H9 (cell line): ENCODE measurements at regions not wholly inside any gene's neighbourhood (a gene's known extent, or its start where the extent isn't known, plus 50 kb on each side); places are given as distances from the start of the nearest gene placed in this dataset.

ENCODE experiments used
- DNase-seq: peaks from one replicate; pipeline ENCODE4 v3.0.0-alpha.2; 2017
- H2AFZ ChIP-seq: one replicate; pipeline ENCODE4 v1.6.1; 2013; ENCODE audit warnings: mild to moderate bottlenecking, low read length, control low read depth, moderate library complexity
- H2AK5ac ChIP-seq: 2 replicates; pipeline ENCODE4 v1.6.1; 2013; ENCODE audit warnings: low read length, control low read depth, mixed read lengths; ENCODE audit not compliant: insufficient read length
- H2BK120ac ChIP-seq: one replicate; pipeline ENCODE4 v1.6.1; 2013; ENCODE audit warnings: low read depth, mild to moderate bottlenecking, low read length, control low read depth, inconsistent platforms; ENCODE audit not compliant: poor library complexity, severe bottlenecking
- H2BK12ac ChIP-seq: 2 replicates; pipeline ENCODE4 v1.6.1; 2013; ENCODE audit warnings: low read length, control low read depth, mixed read lengths, low read depth; ENCODE audit not compliant: insufficient read length
- H2BK15ac ChIP-seq: 2 replicates; pipeline ENCODE4 v1.6.1; 2013; ENCODE audit warnings: low read depth, low read length, control low read depth
- H2BK20ac ChIP-seq: one replicate; pipeline ENCODE4 v1.6.1; 2013; ENCODE audit warnings: low read depth, mild to moderate bottlenecking, low read length, control low read depth, inconsistent platforms; ENCODE audit not compliant: poor library complexity, severe bottlenecking
- H2BK5ac ChIP-seq: 2 replicates; pipeline ENCODE4 v1.6.1; 2013; ENCODE audit warnings: low read length, control low read depth, mixed read lengths; ENCODE audit not compliant: insufficient read length
- H3K14ac ChIP-seq: 2 replicates; pipeline ENCODE4 v1.6.1; 2013; ENCODE audit warnings: low read length, control low read depth; ENCODE audit not compliant: insufficient read depth
- H3K18ac ChIP-seq: 2 replicates; pipeline ENCODE4 v1.6.1; 2013; ENCODE audit warnings: low read depth, mild to moderate bottlenecking, mixed read lengths, low read length, control low read depth; ENCODE audit not compliant: insufficient read length
- H3K23ac ChIP-seq: 2 replicates; pipeline ENCODE4 v1.6.1; 2013; ENCODE audit warnings: low read length, control low read depth, mixed read lengths, low read depth; ENCODE audit not compliant: insufficient read length
- H3K23me2 ChIP-seq: 2 replicates; pipeline ENCODE4 v1.6.1; 2013; ENCODE audit warnings: low read depth, mild to moderate bottlenecking, mixed read lengths, low read length, control low read depth; ENCODE audit not compliant: insufficient read length, poor library complexity, severe bottlenecking
- H3K27ac ChIP-seq: 2 replicates; pipeline ENCODE4 v1.5.1; 2013; ENCODE audit warnings: low read length, control low read depth, mixed read lengths, low read depth; ENCODE audit not compliant: insufficient read length
- H3K27me3 ChIP-seq: 2 replicates; pipeline ENCODE4 v1.6.1; 2013; ENCODE audit warnings: low read length, control low read depth, inconsistent platforms; ENCODE audit not compliant: insufficient read depth
- H3K4ac ChIP-seq: 2 replicates; pipeline ENCODE4 v1.6.1; 2013; ENCODE audit warnings: low read depth, mild to moderate bottlenecking, control low read depth, inconsistent platforms, low read length, moderate library complexity
- H3K4me1 ChIP-seq: 2 replicates; pipeline ENCODE4 v1.6.1; 2013; ENCODE audit warnings: low read length, control low read depth, inconsistent platforms; ENCODE audit not compliant: insufficient read depth
- H3K4me2 ChIP-seq: 2 replicates; pipeline ENCODE4 v1.6.1; 2013; ENCODE audit warnings: low read length, control low read depth, mixed read lengths; ENCODE audit not compliant: insufficient read length, insufficient read depth
- H3K56ac ChIP-seq: 2 replicates; pipeline ENCODE4 v1.6.1; 2013; ENCODE audit warnings: low read depth, mild to moderate bottlenecking, mixed read lengths, low read length, control low read depth; ENCODE audit not compliant: insufficient read length
- H3K79me1 ChIP-seq: 2 replicates; pipeline ENCODE4 v1.6.1; 2013; ENCODE audit warnings: low read depth, mild to moderate bottlenecking, moderate library complexity, low read length, control low read depth, inconsistent platforms; ENCODE audit not compliant: insufficient read depth, poor library complexity, severe bottlenecking
- H3K79me2 ChIP-seq: 2 replicates; pipeline ENCODE4 v1.6.1; 2013; ENCODE audit warnings: low read length, control low read depth, inconsistent platforms; ENCODE audit not compliant: insufficient read depth
- H3K9ac ChIP-seq: 2 replicates; pipeline ENCODE4 v1.6.1; 2013; ENCODE audit warnings: low read length, control low read depth, mixed read lengths; ENCODE audit not compliant: insufficient read length; ENCODE audit errors: extremely low read depth
- H3K9me3 ChIP-seq: one replicate; pipeline ENCODE4 v1.6.1; 2013; ENCODE audit warnings: low read depth, low read length, inconsistent platforms; ENCODE audit not compliant: control insufficient read depth
- H3T11ph ChIP-seq: one replicate; pipeline ENCODE4 v1.6.1; 2013; ENCODE audit warnings: mild to moderate bottlenecking, low read length, control low read depth, inconsistent platforms
- H4K20me1 ChIP-seq: one replicate; pipeline ENCODE4 v1.6.1; 2013; ENCODE audit not compliant: control insufficient read depth, insufficient read length, insufficient read depth
- H4K5ac ChIP-seq: 2 replicates; pipeline ENCODE4 v1.6.1; 2013; ENCODE audit warnings: low read depth, mild to moderate bottlenecking, mixed read lengths, low read length, control low read depth; ENCODE audit not compliant: insufficient read length
- H4K8ac ChIP-seq: replicated peaks from 2 replicates; pipeline ENCODE4 v1.6.1; 2013; ENCODE audit warnings: low read length, control low read depth, mixed read lengths, low read depth; ENCODE audit not compliant: insufficient read length
- H4K91ac ChIP-seq: 2 replicates; pipeline ENCODE4 v1.6.1; 2013; ENCODE audit warnings: low read depth, mild to moderate bottlenecking, moderate library complexity, mixed read lengths, low read length, control low read depth; ENCODE audit not compliant: insufficient read length
- H3K27ac Mint-ChIP-seq, 3 experiments: 2 replicates in 2 of 3; 3 replicates in 1 of 3; pipeline ENCODE4 v1.8.0; 2020 to 2021; ENCODE audit warnings: mixed read lengths in 3 of 3, mild to moderate bottlenecking in 1 of 3, moderate library complexity in 1 of 3
- H3K27me3 Mint-ChIP-seq: 2 replicates; pipeline ENCODE4 v1.8.0; 2021; ENCODE audit warnings: low read depth, mild to moderate bottlenecking, moderate library complexity, mixed read lengths
- H3K36me3 Mint-ChIP-seq, 3 experiments: 2 replicates in 2 of 3; 3 replicates in 1 of 3; pipeline ENCODE4 v1.8.0; 2020 to 2021; ENCODE audit warnings: low read depth in 3 of 3, mixed read lengths in 3 of 3; ENCODE audit not compliant: insufficient read depth in 1 of 3
- H3K4me1 Mint-ChIP-seq, 2 experiments: 2 replicates each; pipeline ENCODE4 v1.8.0; 2020; ENCODE audit warnings: mixed read lengths in 2 of 2
- H3K4me3 Mint-ChIP-seq, 2 experiments: 2 replicates in 1 of 2; 3 replicates in 1 of 2; pipeline ENCODE4 v1.8.0; 2020 to 2021; ENCODE audit warnings: mild to moderate bottlenecking in 2 of 2, mixed read lengths in 2 of 2, moderate library complexity in 1 of 2
- H3K9me3 Mint-ChIP-seq, 2 experiments: 2 replicates in 1 of 2; 3 replicates in 1 of 2; pipeline ENCODE4 v1.8.0; 2020; ENCODE audit warnings: mild to moderate bottlenecking in 2 of 2, mixed read lengths in 2 of 2, moderate library complexity in 1 of 2
- CTCF ChIP-seq: fragments of 200-600 bp; sonication (generic); conservative IDR thresholded peaks from 3 replicates; pipeline ENCODE4 v1.8.0; 2021; ENCODE audit warnings: antibody characterized with exemption, mild to moderate bottlenecking
- WGBS: extraction: QIAGEN DNeasy Blood & Tissue Kit; methylation state at CpG from one replicate; pipeline ENCODE4 v1.1.7; 2013; ENCODE audit warnings: missing lambda C conversion rate, low lambda C conversion rate, mixed read lengths; ENCODE audit not compliant: insufficient read length; ENCODE audit errors: extremely low coverage; 5-methylcytosine and 5-hydroxymethylcytosine counted together

DNA sequence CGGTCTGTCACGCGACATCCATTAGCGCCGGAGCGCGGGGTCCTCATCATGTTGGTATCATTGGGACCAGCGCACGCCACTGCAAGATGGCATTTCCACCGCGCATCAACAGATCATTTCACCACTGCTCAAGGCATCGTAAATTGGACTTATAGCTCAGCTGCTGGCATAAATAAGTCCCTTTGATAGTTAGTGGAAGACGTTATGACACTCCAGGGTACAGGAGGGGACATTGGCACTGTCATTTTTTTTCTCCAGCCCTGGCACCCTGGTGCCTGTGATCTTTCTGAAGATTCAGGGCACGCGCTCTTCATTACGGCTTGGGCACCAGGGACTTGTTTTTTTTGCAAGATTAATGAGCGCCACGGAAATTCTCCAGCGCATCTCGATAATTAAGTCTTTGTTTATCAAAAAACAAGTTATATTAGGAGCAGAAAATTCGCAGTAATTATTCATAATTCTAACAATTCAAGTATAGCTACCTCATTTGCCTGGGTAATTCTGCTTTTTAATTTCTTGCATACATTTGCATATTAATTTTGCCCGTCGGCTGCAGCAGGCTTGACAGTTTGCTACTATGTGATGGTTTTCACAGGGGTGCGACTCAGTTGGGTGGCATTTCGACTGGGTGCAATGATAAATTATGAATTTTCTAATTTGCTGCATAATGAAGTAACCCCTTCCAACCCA, 167.7 kb downstream of the VRK1 start:
- H2AK5ac ChIP-seq, result no peak overlapping the region
- TF ChIP-seq CTCF, result no peak
- no CpG with 5 or more reads among the region's 25 CpGs for WGBS

More for the DNA sequence above, 167.7 kb downstream of the VRK1 start:
- no peak overlapping the region for H2BK12ac ChIP-seq
- DNase-seq, result no peak
- no peak overlapping the region for H3K4me2 ChIP-seq
- no peaks in the 10 kb centered on the region for H3K79me1 ChIP-seq
- no peaks in the 10 kb centered on the region for H3K23me2 ChIP-seq
- no peaks in the 10 kb centered on the region for H3K79me2 ChIP-seq
- H3T11ph ChIP-seq, result no peak overlapping the region
- no peak overlapping the region for H3K14ac ChIP-seq
- Mint-ChIP-seq H3K9me3 (peaks cover 12 to 20% of the 10 kb centered on the region in 2 experiments), H3K4me1 (peaks cover 14 to 17% of the 10 kb centered on the region in 2 experiments), H3K27me3 (no peaks in the 10 kb centered on the region), H3K27ac (no peak overlapping the region; a peak in 1 of 7 replicates), H3K36me3 (peaks cover 7 to 11% (median 10%) of the 10 kb centered on the region in 3 experiments; a peak in 5 of 7 replicates), H3K4me3 (no peak overlapping the region; a peak in 1 of 5 replicates)
- no peak overlapping the region for H2BK20ac ChIP-seq
- no peaks in the 10 kb centered on the region for H3K9me3 ChIP-seq
- peaks cover 5% of the 10 kb centered on the region; the same call in 1 of the 2 replicates for H3K4me1 ChIP-seq
- no peak overlapping the region for H3K23ac ChIP-seq
- no peak overlapping the region for H3K4ac ChIP-seq
- no peak overlapping the region for H2BK15ac ChIP-seq
- H3K18ac ChIP-seq, result no peak overlapping the region
- H4K91ac ChIP-seq, result no peak overlapping the region
- H3K27ac ChIP-seq, result no peak overlapping the region
- H4K20me1 ChIP-seq, result no peaks in the 10 kb centered on the region
- H4K5ac ChIP-seq, result no peak overlapping the region
- no peak overlapping the region for H3K9ac ChIP-seq
- no peak overlapping the region for H2AFZ ChIP-seq
- no peak overlapping the region for H3K56ac ChIP-seq
- no peak overlapping the region for H4K8ac ChIP-seq
- no peak overlapping the region for H2BK120ac ChIP-seq
- no peaks in the 10 kb centered on the region for H3K27me3 ChIP-seq
- no peak overlapping the region for H2BK5ac ChIP-seq
